Body of pancreas (tissue), 4 donors: ENCODE measurements at regions not wholly inside any gene's neighbourhood (a gene's known extent, or its start where the extent isn't known, plus 50 kb on each side); places are given as distances from the start of the nearest gene placed in this dataset.

Experiments
- CTCF ChIP-seq, 7 experiments: fragments of 450-650 bp in 4 of 7; fragments of 200-600 bp in 3 of 7; sonication (generic) in 3 of 7; IDR thresholded peaks; one replicate each; pipeline ENCODE4 v1.5.1; 2016 to 2019; ENCODE audit warnings: antibody characterized with exemption in 7 of 7
- POLR2A ChIP-seq, 3 donors: fragments of 450-650 bp; IDR thresholded peaks; one replicate each; pipeline ENCODE4 v1.6.1; 2016; ENCODE audit warnings: antibody characterized with exemption in 3 of 3, mild to moderate bottlenecking in 2 of 3

- TF ChIP-seq CTCF (IDR thresholded peaks at IDR 0.05), result no peak
- TF ChIP-seq POLR2A (IDR thresholded peaks at IDR 0.05), result no peak
Observed at GRCh38 chr4:160372390-160372789, 1269.5 kb downstream of the RAPGEF2 start.
